H9 (cell line): ENCODE measurements at regions not wholly inside any gene's neighbourhood (a gene's known extent, or its start where the extent isn't known, plus 50 kb on each side); places are given as distances from the start of the nearest gene placed in this dataset.

Source experiments
- DNase-seq: peaks from one replicate; pipeline ENCODE4 v3.0.0-alpha.2; 2017
- H2AFZ ChIP-seq: one replicate; pipeline ENCODE4 v1.6.1; 2013; ENCODE audit warnings: mild to moderate bottlenecking, low read length, control low read depth, moderate library complexity
- H2AK5ac ChIP-seq: 2 replicates; pipeline ENCODE4 v1.6.1; 2013; ENCODE audit warnings: low read length, control low read depth, mixed read lengths; ENCODE audit not compliant: insufficient read length
- H2BK120ac ChIP-seq: one replicate; pipeline ENCODE4 v1.6.1; 2013; ENCODE audit warnings: low read depth, mild to moderate bottlenecking, low read length, control low read depth, inconsistent platforms; ENCODE audit not compliant: poor library complexity, severe bottlenecking
- H2BK12ac ChIP-seq: 2 replicates; pipeline ENCODE4 v1.6.1; 2013; ENCODE audit warnings: low read length, control low read depth, mixed read lengths, low read depth; ENCODE audit not compliant: insufficient read length
- H2BK15ac ChIP-seq: 2 replicates; pipeline ENCODE4 v1.6.1; 2013; ENCODE audit warnings: low read depth, low read length, control low read depth
- H2BK20ac ChIP-seq: one replicate; pipeline ENCODE4 v1.6.1; 2013; ENCODE audit warnings: low read depth, mild to moderate bottlenecking, low read length, control low read depth, inconsistent platforms; ENCODE audit not compliant: poor library complexity, severe bottlenecking
- H2BK5ac ChIP-seq: 2 replicates; pipeline ENCODE4 v1.6.1; 2013; ENCODE audit warnings: low read length, control low read depth, mixed read lengths; ENCODE audit not compliant: insufficient read length
- H3K14ac ChIP-seq: 2 replicates; pipeline ENCODE4 v1.6.1; 2013; ENCODE audit warnings: low read length, control low read depth; ENCODE audit not compliant: insufficient read depth
- H3K18ac ChIP-seq: 2 replicates; pipeline ENCODE4 v1.6.1; 2013; ENCODE audit warnings: low read depth, mild to moderate bottlenecking, mixed read lengths, low read length, control low read depth; ENCODE audit not compliant: insufficient read length
- H3K23ac ChIP-seq: 2 replicates; pipeline ENCODE4 v1.6.1; 2013; ENCODE audit warnings: low read length, control low read depth, mixed read lengths, low read depth; ENCODE audit not compliant: insufficient read length
- H3K23me2 ChIP-seq: 2 replicates; pipeline ENCODE4 v1.6.1; 2013; ENCODE audit warnings: low read depth, mild to moderate bottlenecking, mixed read lengths, low read length, control low read depth; ENCODE audit not compliant: insufficient read length, poor library complexity, severe bottlenecking
- H3K27ac ChIP-seq: 2 replicates; pipeline ENCODE4 v1.5.1; 2013; ENCODE audit warnings: low read length, control low read depth, mixed read lengths, low read depth; ENCODE audit not compliant: insufficient read length
- H3K27me3 ChIP-seq: 2 replicates; pipeline ENCODE4 v1.6.1; 2013; ENCODE audit warnings: low read length, control low read depth, inconsistent platforms; ENCODE audit not compliant: insufficient read depth
- H3K4ac ChIP-seq: 2 replicates; pipeline ENCODE4 v1.6.1; 2013; ENCODE audit warnings: low read depth, mild to moderate bottlenecking, control low read depth, inconsistent platforms, low read length, moderate library complexity
- H3K4me1 ChIP-seq: 2 replicates; pipeline ENCODE4 v1.6.1; 2013; ENCODE audit warnings: low read length, control low read depth, inconsistent platforms; ENCODE audit not compliant: insufficient read depth
- H3K4me2 ChIP-seq: 2 replicates; pipeline ENCODE4 v1.6.1; 2013; ENCODE audit warnings: low read length, control low read depth, mixed read lengths; ENCODE audit not compliant: insufficient read length, insufficient read depth
- H3K56ac ChIP-seq: 2 replicates; pipeline ENCODE4 v1.6.1; 2013; ENCODE audit warnings: low read depth, mild to moderate bottlenecking, mixed read lengths, low read length, control low read depth; ENCODE audit not compliant: insufficient read length
- H3K79me1 ChIP-seq: 2 replicates; pipeline ENCODE4 v1.6.1; 2013; ENCODE audit warnings: low read depth, mild to moderate bottlenecking, moderate library complexity, low read length, control low read depth, inconsistent platforms; ENCODE audit not compliant: insufficient read depth, poor library complexity, severe bottlenecking
- H3K79me2 ChIP-seq: 2 replicates; pipeline ENCODE4 v1.6.1; 2013; ENCODE audit warnings: low read length, control low read depth, inconsistent platforms; ENCODE audit not compliant: insufficient read depth
- H3K9ac ChIP-seq: 2 replicates; pipeline ENCODE4 v1.6.1; 2013; ENCODE audit warnings: low read length, control low read depth, mixed read lengths; ENCODE audit not compliant: insufficient read length; ENCODE audit errors: extremely low read depth
- H3K9me3 ChIP-seq: one replicate; pipeline ENCODE4 v1.6.1; 2013; ENCODE audit warnings: low read depth, low read length, inconsistent platforms; ENCODE audit not compliant: control insufficient read depth
- H3T11ph ChIP-seq: one replicate; pipeline ENCODE4 v1.6.1; 2013; ENCODE audit warnings: mild to moderate bottlenecking, low read length, control low read depth, inconsistent platforms
- H4K20me1 ChIP-seq: one replicate; pipeline ENCODE4 v1.6.1; 2013; ENCODE audit not compliant: control insufficient read depth, insufficient read length, insufficient read depth
- H4K5ac ChIP-seq: 2 replicates; pipeline ENCODE4 v1.6.1; 2013; ENCODE audit warnings: low read depth, mild to moderate bottlenecking, mixed read lengths, low read length, control low read depth; ENCODE audit not compliant: insufficient read length
- H4K8ac ChIP-seq: replicated peaks from 2 replicates; pipeline ENCODE4 v1.6.1; 2013; ENCODE audit warnings: low read length, control low read depth, mixed read lengths, low read depth; ENCODE audit not compliant: insufficient read length
- H4K91ac ChIP-seq: 2 replicates; pipeline ENCODE4 v1.6.1; 2013; ENCODE audit warnings: low read depth, mild to moderate bottlenecking, moderate library complexity, mixed read lengths, low read length, control low read depth; ENCODE audit not compliant: insufficient read length
- H3K27ac Mint-ChIP-seq, 3 experiments: 2 replicates in 2 of 3; 3 replicates in 1 of 3; pipeline ENCODE4 v1.8.0; 2020 to 2021; ENCODE audit warnings: mixed read lengths in 3 of 3, mild to moderate bottlenecking in 1 of 3, moderate library complexity in 1 of 3
- H3K27me3 Mint-ChIP-seq: 2 replicates; pipeline ENCODE4 v1.8.0; 2021; ENCODE audit warnings: low read depth, mild to moderate bottlenecking, moderate library complexity, mixed read lengths
- H3K36me3 Mint-ChIP-seq, 3 experiments: 2 replicates in 2 of 3; 3 replicates in 1 of 3; pipeline ENCODE4 v1.8.0; 2020 to 2021; ENCODE audit warnings: low read depth in 3 of 3, mixed read lengths in 3 of 3; ENCODE audit not compliant: insufficient read depth in 1 of 3
- H3K4me1 Mint-ChIP-seq, 2 experiments: 2 replicates each; pipeline ENCODE4 v1.8.0; 2020; ENCODE audit warnings: mixed read lengths in 2 of 2
- H3K4me3 Mint-ChIP-seq, 2 experiments: 2 replicates in 1 of 2; 3 replicates in 1 of 2; pipeline ENCODE4 v1.8.0; 2020 to 2021; ENCODE audit warnings: mild to moderate bottlenecking in 2 of 2, mixed read lengths in 2 of 2, moderate library complexity in 1 of 2
- H3K9me3 Mint-ChIP-seq, 2 experiments: 2 replicates in 1 of 2; 3 replicates in 1 of 2; pipeline ENCODE4 v1.8.0; 2020; ENCODE audit warnings: mild to moderate bottlenecking in 2 of 2, mixed read lengths in 2 of 2, moderate library complexity in 1 of 2
- WGBS: extraction: QIAGEN DNeasy Blood & Tissue Kit; methylation state at CpG from one replicate; pipeline ENCODE4 v1.1.7; 2013; ENCODE audit warnings: missing lambda C conversion rate, low lambda C conversion rate, mixed read lengths; ENCODE audit not compliant: insufficient read length; ENCODE audit errors: extremely low coverage; 5-methylcytosine and 5-hydroxymethylcytosine counted together
- TF ChIP-seq, protein P1 (sequence below): fragments of 200-600 bp; sonication (generic); conservative IDR thresholded peaks from 3 replicates; pipeline ENCODE4 v1.8.0; 2021; ENCODE audit warnings: antibody characterized with exemption, mild to moderate bottlenecking

DNA sequence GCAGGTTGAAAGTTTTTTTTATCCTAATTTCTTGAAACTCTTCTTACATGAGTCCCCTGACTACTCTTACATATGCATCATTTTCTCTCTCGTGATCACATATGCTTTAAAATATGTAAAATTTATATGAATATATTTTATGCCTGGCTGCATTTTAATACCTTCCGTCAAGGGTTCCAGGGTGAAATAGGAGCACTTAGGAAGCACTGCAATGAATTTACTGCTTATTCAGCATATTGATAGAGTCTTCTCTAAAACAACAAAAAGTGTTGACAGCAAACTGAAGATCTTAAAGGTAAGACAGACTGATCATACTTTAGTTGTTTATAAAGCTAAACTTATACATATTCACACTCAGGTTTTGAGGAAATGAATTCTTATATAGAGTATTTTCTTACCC lies 1191.6 kb upstream of the CRIM1 start:
- Mint-ChIP-seq H3K36me3 (peaks cover 0 to 4% (median 2%) of the 10 kb centered on the region in 3 experiments; a peak in 2 of 7 replicates), H3K27ac (no peak overlapping the region)

More for the DNA sequence above, 1191.6 kb upstream of the CRIM1 start:
- no peak overlapping the region for H3K4ac ChIP-seq
- no peak overlapping the region for H3K9ac ChIP-seq
- no peak overlapping the region for H3T11ph ChIP-seq
- no peak overlapping the region for H2AK5ac ChIP-seq
- no peak overlapping the region for H3K27ac ChIP-seq
- H3K79me1 ChIP-seq, result no peaks in the 10 kb centered on the region
- H4K5ac ChIP-seq, result no peak overlapping the region
- no peak overlapping the region for H2BK5ac ChIP-seq
- no peak overlapping the region for H2BK120ac ChIP-seq
- no peak overlapping the region for H4K8ac ChIP-seq
- no peak overlapping the region for H3K23ac ChIP-seq
- no peaks in the 10 kb centered on the region for H3K9me3 ChIP-seq
- H2BK20ac ChIP-seq, result no peak overlapping the region
- no peak overlapping the region for H3K56ac ChIP-seq
- H2BK15ac ChIP-seq, result no peak overlapping the region
- no peaks in the 10 kb centered on the region for H3K4me1 ChIP-seq
- H2AFZ ChIP-seq, result no peak overlapping the region
- no peak overlapping the region for H4K91ac ChIP-seq
- H3K9me3 Mint-ChIP-seq, result peaks cover 0 to 3% of the 10 kb centered on the region in 2 experiments; a peak in 1 of 5 replicates
- no peak for DNase-seq
- H2BK12ac ChIP-seq, result no peak overlapping the region
- H3K23me2 ChIP-seq, result no peaks in the 10 kb centered on the region
- H3K14ac ChIP-seq, result no peak overlapping the region
- no CpG with 5 or more reads among the region's 2 CpGs for WGBS
- H3K27me3 Mint-ChIP-seq, result peaks cover 2% of the 10 kb centered on the region
- H3K4me2 ChIP-seq, result no peak overlapping the region
- TF ChIP-seq, protein P1, sequence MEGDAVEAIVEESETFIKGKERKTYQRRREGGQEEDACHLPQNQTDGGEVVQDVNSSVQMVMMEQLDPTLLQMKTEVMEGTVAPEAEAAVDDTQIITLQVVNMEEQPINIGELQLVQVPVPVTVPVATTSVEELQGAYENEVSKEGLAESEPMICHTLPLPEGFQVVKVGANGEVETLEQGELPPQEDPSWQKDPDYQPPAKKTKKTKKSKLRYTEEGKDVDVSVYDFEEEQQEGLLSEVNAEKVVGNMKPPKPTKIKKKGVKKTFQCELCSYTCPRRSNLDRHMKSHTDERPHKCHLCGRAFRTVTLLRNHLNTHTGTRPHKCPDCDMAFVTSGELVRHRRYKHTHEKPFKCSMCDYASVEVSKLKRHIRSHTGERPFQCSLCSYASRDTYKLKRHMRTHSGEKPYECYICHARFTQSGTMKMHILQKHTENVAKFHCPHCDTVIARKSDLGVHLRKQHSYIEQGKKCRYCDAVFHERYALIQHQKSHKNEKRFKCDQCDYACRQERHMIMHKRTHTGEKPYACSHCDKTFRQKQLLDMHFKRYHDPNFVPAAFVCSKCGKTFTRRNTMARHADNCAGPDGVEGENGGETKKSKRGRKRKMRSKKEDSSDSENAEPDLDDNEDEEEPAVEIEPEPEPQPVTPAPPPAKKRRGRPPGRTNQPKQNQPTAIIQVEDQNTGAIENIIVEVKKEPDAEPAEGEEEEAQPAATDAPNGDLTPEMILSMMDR, result no peak
- no peak overlapping the region for H3K4me3 Mint-ChIP-seq
- no peaks in the 10 kb centered on the region for H3K27me3 ChIP-seq
- no peaks in the 10 kb centered on the region for H3K4me1 Mint-ChIP-seq
- H3K79me2 ChIP-seq, result no peaks in the 10 kb centered on the region
- no peaks in the 10 kb centered on the region for H4K20me1 ChIP-seq
- no peak overlapping the region for H3K18ac ChIP-seq
